Activated CD4-positive, alpha-beta memory T cell treated with anti-CD3 and anti-CD28 coated beads for 36 hours (primary cell): ENCODE measurements at regions not wholly inside any gene's neighbourhood (a gene's known extent, or its start where the extent isn't known, plus 50 kb on each side); places are given as distances from the start of the nearest gene placed in this dataset.

Experiments used
- CTCF ChIA-PET: fragments of 350-600 bp; sonication (Branson Sonifier 250); formaldehyde crosslinking; loops from one replicate; lab custom pipeline; 2021; ENCODE audit warnings: antibody characterized with exemption, inconsistent platforms; lab: Charles Lee
- POLR2A ChIA-PET: fragments of 350-600 bp; sonication (Branson Sonifier 250); formaldehyde crosslinking; loops from one replicate; lab custom pipeline; 2021; ENCODE audit warnings: antibody characterized with exemption; lab: Charles Lee
- DNase-seq: peaks from one replicate; pipeline ENCODE4 v3.0.0-alpha.2; 2020
- H3K27ac Mint-ChIP-seq: one replicate; pipeline ENCODE4 v1.8.0; 2021; ENCODE audit warnings: mixed read lengths
- H3K27me3 Mint-ChIP-seq: one replicate; pipeline ENCODE4 v1.8.0; 2021; ENCODE audit warnings: mixed read lengths
- H3K36me3 Mint-ChIP-seq: one replicate; pipeline ENCODE4 v1.8.0; 2021; ENCODE audit warnings: mixed read lengths
- H3K4me1 Mint-ChIP-seq: one replicate; pipeline ENCODE4 v1.8.0; 2021; ENCODE audit warnings: low read depth, mixed read lengths
- H3K4me3 Mint-ChIP-seq: one replicate; pipeline ENCODE4 v1.8.0; 2021; ENCODE audit warnings: mild to moderate bottlenecking, mixed read lengths
- H3K9me3 Mint-ChIP-seq: one replicate; pipeline ENCODE4 v1.8.0; 2021; ENCODE audit warnings: mixed read lengths
- intact Hi-C: fragments of 100-400 bp; cut with micrococcal nuclease; formaldehyde crosslinking; loops from one replicate; pipeline ENCODE4 v1.15.1; 2023

GRCh38 chr1:222415441-222415840, 132.5 kb downstream of the HHIPL2 start:
- CTCF ChIA-PET = no interaction called here
- Mint-ChIP-seq H3K4me3 (no peak overlapping the region), H3K27me3 (no peaks in the 10 kb centered on the region), H3K27ac (no peak overlapping the region), H3K9me3 (peaks cover 9% of the 10 kb centered on the region), H3K36me3 (peaks cover 9% of the 10 kb centered on the region), H3K4me1 (peaks cover 50% of the 10 kb centered on the region)
- intact Hi-C loops = no loop called here
- no peak for DNase-seq
- POLR2A ChIA-PET = no interaction called here

- intact Hi-C loops = no loop called here
- H3K4me3 Mint-ChIP-seq = no peak overlapping the region
These were observed 133.8 kb downstream of the HHIPL2 start for GRCh38 chr1:222413991-222414549.

DNA sequence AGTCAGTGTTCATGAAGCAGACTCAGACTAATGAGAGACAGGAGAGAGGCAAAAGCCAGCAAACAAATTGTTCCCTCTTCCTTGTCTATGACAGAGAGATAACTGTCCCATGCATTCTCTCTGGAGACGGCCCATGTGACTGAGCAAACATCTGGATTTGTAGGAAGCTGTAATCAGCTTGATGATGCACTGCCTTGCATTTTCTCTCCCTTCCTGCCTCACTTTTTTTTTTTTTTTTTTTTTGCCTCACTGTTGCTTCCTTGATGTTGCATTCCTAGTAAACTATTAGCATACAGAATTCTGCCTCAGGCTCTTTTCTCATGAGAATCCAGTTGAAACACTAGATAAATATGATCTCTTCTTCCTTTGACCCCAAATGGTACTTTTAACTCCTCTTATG, 134.5 kb downstream of the HHIPL2 start:
- no peak for DNase-seq
- intact Hi-C loops = no loop called here
- peaks cover 31% of the 10 kb centered on the region for H3K4me1 Mint-ChIP-seq

More at GRCh38 chr1:222413991-222414549, 133.8 kb downstream of the HHIPL2 start:
- no peaks in the 10 kb centered on the region for H3K27me3 Mint-ChIP-seq
- H3K4me1 Mint-ChIP-seq = peaks cover 37% of the 10 kb centered on the region
- CTCF ChIA-PET = no interaction called here
- no peak for DNase-seq
- peaks cover 9% of the 10 kb centered on the region for H3K36me3 Mint-ChIP-seq
- no peak overlapping the region for H3K27ac Mint-ChIP-seq
- peaks cover 13% of the 10 kb centered on the region for H3K9me3 Mint-ChIP-seq
- POLR2A ChIA-PET = no interaction called here

GRCh38 chr1:222404710-222405109, 143.2 kb downstream of the HHIPL2 start:
- ChIA-PET CTCF (no interaction called here), POLR2A (no interaction called here)
- peaks cover 6% of the 10 kb centered on the region for H3K4me1 Mint-ChIP-seq
- DNase-seq = peak; percentile 16
- intact Hi-C loops = no loop called here
- peaks cover 13% of the 10 kb centered on the region for H3K9me3 Mint-ChIP-seq
- peaks cover 10% of the 10 kb centered on the region for H3K36me3 Mint-ChIP-seq
- no peaks in the 10 kb centered on the region for H3K27me3 Mint-ChIP-seq
- no peak overlapping the region for H3K27ac Mint-ChIP-seq
- peak overlapping the region; percentile 17 for H3K4me3 Mint-ChIP-seq

More for the DNA sequence above, 134.5 kb downstream of the HHIPL2 start:
- no peak overlapping the region for H3K27ac Mint-ChIP-seq
- H3K27me3 Mint-ChIP-seq = no peaks in the 10 kb centered on the region
- H3K36me3 Mint-ChIP-seq = peaks cover 7% of the 10 kb centered on the region
- peaks cover 18% of the 10 kb centered on the region for H3K9me3 Mint-ChIP-seq
- ChIA-PET POLR2A (no interaction called here), CTCF (no interaction called here)
- H3K4me3 Mint-ChIP-seq = no peak overlapping the region

- Mint-ChIP-seq H3K27ac (no peak overlapping the region), H3K4me3 (no peak overlapping the region), H3K4me1 (peaks cover 4% of the 10 kb centered on the region), H3K36me3 (no peaks in the 10 kb centered on the region), H3K9me3 (no peaks in the 10 kb centered on the region), H3K27me3 (no peaks in the 10 kb centered on the region)
- intact Hi-C loops = no loop called here
- POLR2A ChIA-PET = no interaction called here
- DNase-seq = no peak
- CTCF ChIA-PET = interaction anchor here (0.9 kb wide), 1 partner anchor 56 kb away, joined by 3 read pairs; no protein-coding TSS in a partner anchor
These were observed 148.7 kb downstream of the HHIPL2 start for GRCh38 chr1:222399197-222399596.

- no peak for DNase-seq
- Mint-ChIP-seq H3K4me3 (no peak overlapping the region), H3K36me3 (no peaks in the 10 kb centered on the region), H3K27me3 (peaks cover 2% of the 10 kb centered on the region), H3K27ac (no peak overlapping the region), H3K4me1 (peaks cover 4% of the 10 kb centered on the region), H3K9me3 (no peaks in the 10 kb centered on the region)
- ChIA-PET POLR2A (no interaction called here), CTCF (no interaction called here)
- intact Hi-C loops = no loop called here
These were observed 153.7 kb downstream of the HHIPL2 start for GRCh38 chr1:222394224-222394623.

DNA sequence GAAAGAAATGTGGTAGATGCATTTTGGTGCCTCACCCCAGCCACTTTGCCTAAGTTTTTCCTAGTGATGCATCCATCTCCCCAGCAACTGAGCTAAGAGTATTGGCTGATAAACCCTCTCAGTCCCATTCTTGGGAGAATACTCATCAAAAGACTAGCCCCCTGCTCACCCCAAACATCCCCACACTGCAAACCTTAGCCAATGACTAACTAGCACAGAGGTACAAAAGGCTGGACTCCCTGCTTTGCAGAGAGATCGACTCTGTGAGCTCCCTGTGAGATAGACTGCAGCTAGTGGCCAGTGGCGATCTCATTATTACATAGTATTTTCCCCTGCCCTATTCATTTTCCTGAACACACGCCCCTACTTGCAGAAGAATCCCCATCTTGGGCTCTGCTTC, 155.3 kb downstream of the HHIPL2 start:
- Mint-ChIP-seq H3K36me3 (no peaks in the 10 kb centered on the region), H3K4me1 (no peaks in the 10 kb centered on the region), H3K27me3 (peaks cover 2% of the 10 kb centered on the region), H3K4me3 (no peak overlapping the region), H3K27ac (no peak overlapping the region), H3K9me3 (no peaks in the 10 kb centered on the region)
- DNase-seq = no peak
- POLR2A ChIA-PET = interaction anchor here (0.6 kb wide), 1 partner anchor 1366 kb away, joined by 3 read pairs; no protein-coding TSS in a partner anchor
- intact Hi-C loops = no loop called here
- CTCF ChIA-PET = no interaction called here

DNA sequence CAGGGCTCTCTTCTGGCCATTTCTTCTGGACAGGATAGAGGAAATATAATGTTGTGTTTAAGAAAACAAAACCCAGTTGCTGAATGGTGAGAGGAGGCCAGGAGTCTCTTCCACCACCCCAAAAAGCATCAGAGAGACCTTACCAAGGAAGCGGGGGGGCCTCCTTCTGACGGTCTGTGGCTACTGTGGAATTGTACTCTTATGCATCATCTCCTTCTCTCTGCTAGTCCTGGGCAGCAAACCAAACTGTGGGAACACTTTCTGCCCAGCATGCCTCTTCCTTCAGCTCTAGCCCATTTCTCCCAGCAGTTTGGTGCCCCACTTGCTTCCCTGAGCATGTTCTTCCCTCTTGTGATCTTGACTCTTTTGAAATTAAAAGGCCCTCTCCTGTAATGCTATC, 157.7 kb downstream of the HHIPL2 start:
- DNase-seq = no peak
- CTCF ChIA-PET = no interaction called here
- intact Hi-C loops = no loop called here

GRCh38 chr1:222387007-222387814, 160.7 kb downstream of the HHIPL2 start:
- H3K4me1 Mint-ChIP-seq = no peaks in the 10 kb centered on the region
- intact Hi-C loops = no loop called here
- no peak for DNase-seq
- H3K9me3 Mint-ChIP-seq = no peaks in the 10 kb centered on the region
- peaks cover 2% of the 10 kb centered on the region for H3K27me3 Mint-ChIP-seq
- CTCF ChIA-PET = interaction anchor here (0.6 kb wide), 1 partner anchor 1720 kb away, joined by 3 read pairs; no protein-coding TSS in a partner anchor
- H3K4me3 Mint-ChIP-seq = no peak overlapping the region
- POLR2A ChIA-PET = no interaction called here
- no peaks in the 10 kb centered on the region for H3K36me3 Mint-ChIP-seq
- H3K27ac Mint-ChIP-seq = no peak overlapping the region

More for the DNA sequence above, 157.7 kb downstream of the HHIPL2 start:
- POLR2A ChIA-PET = no interaction called here
- no peaks in the 10 kb centered on the region for H3K9me3 Mint-ChIP-seq
- H3K27ac Mint-ChIP-seq = no peak overlapping the region
- no peak overlapping the region for H3K4me3 Mint-ChIP-seq
- H3K27me3 Mint-ChIP-seq = peaks cover 2% of the 10 kb centered on the region
- H3K4me1 Mint-ChIP-seq = no peaks in the 10 kb centered on the region
- no peaks in the 10 kb centered on the region for H3K36me3 Mint-ChIP-seq

GRCh38 chr1:222385955-222386354, 161.9 kb downstream of the HHIPL2 start:
- Mint-ChIP-seq H3K4me1 (no peaks in the 10 kb centered on the region), H3K4me3 (no peak overlapping the region), H3K27me3 (no peaks in the 10 kb centered on the region), H3K9me3 (peaks cover under 1% of the 10 kb centered on the region), H3K36me3 (no peaks in the 10 kb centered on the region), H3K27ac (no peak overlapping the region)
- intact Hi-C loops = no loop called here
- CTCF ChIA-PET = no interaction called here
- no peak for DNase-seq
- POLR2A ChIA-PET = no interaction called here

- CTCF ChIA-PET = no interaction called here
- intact Hi-C loops = no loop called here
- H3K27me3 Mint-ChIP-seq = no peaks in the 10 kb centered on the region
- no peak overlapping the region for H3K27ac Mint-ChIP-seq
- POLR2A ChIA-PET = no interaction called here
- DNase-seq = no peak
- H3K9me3 Mint-ChIP-seq = peaks cover 7% of the 10 kb centered on the region
- no peak overlapping the region for H3K4me3 Mint-ChIP-seq
- no peaks in the 10 kb centered on the region for H3K4me1 Mint-ChIP-seq
- no peaks in the 10 kb centered on the region for H3K36me3 Mint-ChIP-seq
These were observed 162.6 kb downstream of the HHIPL2 start for GRCh38 chr1:222385262-222385661.

GRCh38 chr1:222384531-222384930, 163.4 kb downstream of the HHIPL2 start:
- POLR2A ChIA-PET = no interaction called here

More at GRCh38 chr1:222384531-222384930, 163.4 kb downstream of the HHIPL2 start:
- CTCF ChIA-PET = no interaction called here
- Mint-ChIP-seq H3K27me3 (no peaks in the 10 kb centered on the region), H3K27ac (no peak overlapping the region), H3K9me3 (peaks cover 14% of the 10 kb centered on the region), H3K4me3 (no peak overlapping the region), H3K36me3 (no peaks in the 10 kb centered on the region), H3K4me1 (no peaks in the 10 kb centered on the region)
- no peak for DNase-seq
- intact Hi-C loops = no loop called here
